GM23338 (cell line): ENCODE measurements at regions not wholly inside any gene's neighbourhood (a gene's known extent, or its start where the extent isn't known, plus 50 kb on each side); places are given as distances from the start of the nearest gene placed in this dataset.

Source experiments
- ATAC-seq: fragments of 200-7000 bp; cut with Tn5 transposase; 3 replicates; pipeline ENCODE4 v1.9.1; 2020
- DNase-seq: peaks from one replicate; pipeline ENCODE4 v3.0.0-alpha.2; 2015; ENCODE audit warnings: low spot score
- H2AFZ ChIP-seq: fragments of 200-600 bp; sonication (generic); 2 replicates; pipeline ENCODE4 v1.8.0; 2016; ENCODE audit warnings: antibody characterized with exemption, mild to moderate bottlenecking, moderate library complexity
- H3F3A ChIP-seq: fragments of 200-600 bp; sonication (generic); replicated peaks from 2 replicates; pipeline ENCODE4 v1.8.0; 2017; ENCODE audit warnings: antibody characterized with exemption, mixed run types, low read depth
- H3K27ac ChIP-seq: fragments of 200-600 bp; sonication (generic); 2 replicates; pipeline ENCODE4 v1.6.1; 2016; ENCODE audit warnings: low read depth
- H3K27me3 ChIP-seq: fragments of 200-600 bp; sonication (generic); 2 replicates; pipeline ENCODE4 v1.8.0; 2016; ENCODE audit warnings: mild to moderate bottlenecking, mixed run types, moderate library complexity; ENCODE audit not compliant: insufficient read depth
- H3K36me3 ChIP-seq: fragments of 200-600 bp; sonication (generic); 2 replicates; pipeline ENCODE4 v1.8.0; 2016; ENCODE audit warnings: mild to moderate bottlenecking; ENCODE audit not compliant: insufficient read depth
- H3K4me1 ChIP-seq: fragments of 200-600 bp; sonication (generic); 2 replicates; pipeline ENCODE4 v1.8.0; 2016; ENCODE audit warnings: mild to moderate bottlenecking, moderate library complexity; ENCODE audit not compliant: insufficient read depth
- H3K4me2 ChIP-seq: fragments of 200-600 bp; sonication (generic); 2 replicates; pipeline ENCODE4 v1.7.1; 2017; ENCODE audit warnings: mixed run types
- H3K4me3 ChIP-seq: fragments of 200-600 bp; sonication (generic); 2 replicates; pipeline ENCODE4 v1.6.1; 2016; ENCODE audit warnings: mixed run types
- H3K79me2 ChIP-seq: fragments of 200-600 bp; sonication (generic); replicated peaks from 2 replicates; pipeline ENCODE4 v1.8.0; 2017; ENCODE audit warnings: mild to moderate bottlenecking; ENCODE audit not compliant: insufficient read depth
- H3K9me2 ChIP-seq: fragments of 200-600 bp; sonication (generic); 2 replicates; pipeline ENCODE4 v1.8.0; 2017; ENCODE audit not compliant: insufficient read depth
- H4K20me1 ChIP-seq: fragments of 200-600 bp; sonication (generic); replicated peaks from 2 replicates; pipeline ENCODE4 v1.8.0; 2017; ENCODE audit warnings: mild to moderate bottlenecking; ENCODE audit not compliant: insufficient read depth
- H3K27ac Mint-ChIP-seq: 2 replicates; pipeline ENCODE4 v1.8.0; 2020; ENCODE audit warnings: inconsistent platforms, mild to moderate bottlenecking, moderate library complexity, mixed read lengths
- H3K27me3 Mint-ChIP-seq: 3 replicates; pipeline ENCODE4 v1.8.0; 2022; ENCODE audit warnings: low read depth, mild to moderate bottlenecking, moderate library complexity, mixed read lengths, inconsistent platforms; ENCODE audit not compliant: insufficient read depth, poor library complexity
- H3K36me3 Mint-ChIP-seq: 3 replicates; pipeline ENCODE4 v1.8.0; 2021; ENCODE audit warnings: low read depth, mild to moderate bottlenecking, inconsistent platforms, moderate library complexity, mixed read lengths
- H3K4me1 Mint-ChIP-seq: 3 replicates; pipeline ENCODE4 v1.8.0; 2020; ENCODE audit warnings: mild to moderate bottlenecking, inconsistent platforms, mixed read lengths
- H3K4me3 Mint-ChIP-seq: 3 replicates; pipeline ENCODE4 v1.8.0; 2021; ENCODE audit warnings: moderate library complexity, mild to moderate bottlenecking, inconsistent platforms, mixed read lengths
- H3K9me3 Mint-ChIP-seq: 3 replicates; pipeline ENCODE4 v1.8.0; 2020; ENCODE audit warnings: moderate library complexity, mild to moderate bottlenecking, inconsistent platforms, mixed read lengths
- JUNB ChIP-seq: IDR thresholded peaks from one replicate; pipeline ENCODE4 v1.6.1; 2016; ENCODE audit warnings: antibody characterized with exemption; ENCODE audit not compliant: unreplicated experiment
- NANOG ChIP-seq: IDR thresholded peaks from 2 replicates; pipeline ENCODE4 v1.6.1; 2016; ENCODE audit warnings: antibody characterized with exemption, borderline replicate concordance
- STAT1 ChIP-seq: IDR thresholded peaks from one replicate; pipeline ENCODE4 v1.6.1; 2016; ENCODE audit warnings: antibody characterized with exemption; ENCODE audit not compliant: unreplicated experiment
- ZNF114 ChIP-seq: fragments of 250-450 bp; sonication (Bioruptor Pico); IDR thresholded peaks from 2 replicates; pipeline ENCODE4 v1.5.0; 2020; ENCODE audit warnings: mild to moderate bottlenecking, moderate library complexity
- TF ChIP-seq, protein P1 (sequence below): IDR thresholded peaks from one replicate; pipeline ENCODE4 v1.6.1; 2018; ENCODE audit warnings: antibody characterized with exemption; ENCODE audit not compliant: unreplicated experiment
- TF ChIP-seq, protein P2 (sequence below), 2 experiments: fragments of 200-600 bp in 1 of 2; sonication (generic) in 1 of 2; conservative IDR thresholded peaks; 2 replicates each; pipeline versions ENCODE4 v1.5.1 to v1.6.1; 2016 to 2017; ENCODE audit warnings: antibody characterized with exemption in 2 of 2, low read depth in 2 of 2, mild to moderate bottlenecking in 2 of 2, moderate library complexity in 1 of 2
- TF ChIP-seq, protein P3 (sequence below): IDR thresholded peaks from 2 replicates; pipeline ENCODE4 v1.6.1; 2016; ENCODE audit warnings: antibody characterized with exemption
- TF ChIP-seq, protein P4 (sequence below): fragments of 250-450 bp; sonication (Bioruptor Pico); IDR thresholded peaks from 2 replicates; pipeline ENCODE4 v1.5.0; 2020; ENCODE audit warnings: mild to moderate bottlenecking, moderate library complexity

DNA sequence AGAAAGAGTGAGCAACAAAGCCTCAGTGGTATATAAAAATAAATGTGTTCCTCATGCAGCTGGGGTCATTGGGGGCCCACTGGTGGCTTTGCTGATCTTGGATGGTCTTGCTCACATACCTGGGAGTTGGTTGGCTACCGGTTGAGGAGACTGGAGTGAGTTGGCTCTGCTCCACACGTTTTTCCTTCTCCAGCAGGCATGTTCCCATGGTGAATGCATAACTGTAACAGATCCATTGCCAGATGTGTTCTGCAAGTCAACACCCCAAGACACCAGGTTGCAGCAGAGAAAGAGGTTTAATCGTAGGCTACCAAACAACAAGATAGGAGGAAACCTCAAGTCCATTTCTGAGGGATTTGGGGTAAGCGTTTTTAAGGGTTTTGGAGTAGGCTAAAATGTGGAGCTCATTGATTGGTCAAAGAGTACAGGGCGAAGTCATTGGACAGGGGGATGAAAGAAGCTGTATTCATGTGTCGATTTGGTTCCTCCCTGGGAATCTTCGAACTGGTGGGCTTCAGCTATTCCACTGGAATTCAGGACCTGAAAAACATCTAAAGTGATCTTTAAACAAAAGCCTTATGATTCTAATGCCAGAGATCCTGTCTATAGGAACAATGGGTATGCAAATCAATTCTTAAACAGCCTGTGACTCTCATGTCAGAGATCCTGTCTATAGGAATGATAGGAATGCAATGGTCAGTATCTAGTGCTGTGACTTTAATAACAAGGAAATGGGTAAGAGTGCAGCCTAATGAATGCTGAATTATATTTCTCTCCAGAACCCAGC lies 467.5 kb upstream of the C16orf82 start (continued):
- TF ChIP-seq, protein P1, sequence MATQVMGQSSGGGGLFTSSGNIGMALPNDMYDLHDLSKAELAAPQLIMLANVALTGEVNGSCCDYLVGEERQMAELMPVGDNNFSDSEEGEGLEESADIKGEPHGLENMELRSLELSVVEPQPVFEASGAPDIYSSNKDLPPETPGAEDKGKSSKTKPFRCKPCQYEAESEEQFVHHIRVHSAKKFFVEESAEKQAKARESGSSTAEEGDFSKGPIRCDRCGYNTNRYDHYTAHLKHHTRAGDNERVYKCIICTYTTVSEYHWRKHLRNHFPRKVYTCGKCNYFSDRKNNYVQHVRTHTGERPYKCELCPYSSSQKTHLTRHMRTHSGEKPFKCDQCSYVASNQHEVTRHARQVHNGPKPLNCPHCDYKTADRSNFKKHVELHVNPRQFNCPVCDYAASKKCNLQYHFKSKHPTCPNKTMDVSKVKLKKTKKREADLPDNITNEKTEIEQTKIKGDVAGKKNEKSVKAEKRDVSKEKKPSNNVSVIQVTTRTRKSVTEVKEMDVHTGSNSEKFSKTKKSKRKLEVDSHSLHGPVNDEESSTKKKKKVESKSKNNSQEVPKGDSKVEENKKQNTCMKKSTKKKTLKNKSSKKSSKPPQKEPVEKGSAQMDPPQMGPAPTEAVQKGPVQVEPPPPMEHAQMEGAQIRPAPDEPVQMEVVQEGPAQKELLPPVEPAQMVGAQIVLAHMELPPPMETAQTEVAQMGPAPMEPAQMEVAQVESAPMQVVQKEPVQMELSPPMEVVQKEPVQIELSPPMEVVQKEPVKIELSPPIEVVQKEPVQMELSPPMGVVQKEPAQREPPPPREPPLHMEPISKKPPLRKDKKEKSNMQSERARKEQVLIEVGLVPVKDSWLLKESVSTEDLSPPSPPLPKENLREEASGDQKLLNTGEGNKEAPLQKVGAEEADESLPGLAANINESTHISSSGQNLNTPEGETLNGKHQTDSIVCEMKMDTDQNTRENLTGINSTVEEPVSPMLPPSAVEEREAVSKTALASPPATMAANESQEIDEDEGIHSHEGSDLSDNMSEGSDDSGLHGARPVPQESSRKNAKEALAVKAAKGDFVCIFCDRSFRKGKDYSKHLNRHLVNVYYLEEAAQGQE, result no peak
- TF ChIP-seq, protein P2, sequence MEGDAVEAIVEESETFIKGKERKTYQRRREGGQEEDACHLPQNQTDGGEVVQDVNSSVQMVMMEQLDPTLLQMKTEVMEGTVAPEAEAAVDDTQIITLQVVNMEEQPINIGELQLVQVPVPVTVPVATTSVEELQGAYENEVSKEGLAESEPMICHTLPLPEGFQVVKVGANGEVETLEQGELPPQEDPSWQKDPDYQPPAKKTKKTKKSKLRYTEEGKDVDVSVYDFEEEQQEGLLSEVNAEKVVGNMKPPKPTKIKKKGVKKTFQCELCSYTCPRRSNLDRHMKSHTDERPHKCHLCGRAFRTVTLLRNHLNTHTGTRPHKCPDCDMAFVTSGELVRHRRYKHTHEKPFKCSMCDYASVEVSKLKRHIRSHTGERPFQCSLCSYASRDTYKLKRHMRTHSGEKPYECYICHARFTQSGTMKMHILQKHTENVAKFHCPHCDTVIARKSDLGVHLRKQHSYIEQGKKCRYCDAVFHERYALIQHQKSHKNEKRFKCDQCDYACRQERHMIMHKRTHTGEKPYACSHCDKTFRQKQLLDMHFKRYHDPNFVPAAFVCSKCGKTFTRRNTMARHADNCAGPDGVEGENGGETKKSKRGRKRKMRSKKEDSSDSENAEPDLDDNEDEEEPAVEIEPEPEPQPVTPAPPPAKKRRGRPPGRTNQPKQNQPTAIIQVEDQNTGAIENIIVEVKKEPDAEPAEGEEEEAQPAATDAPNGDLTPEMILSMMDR (conservative IDR thresholded peaks at IDR 0.05; ENCODE audit: low read depth in 2 of 2), result no peak
- TF ChIP-seq NANOG (no peak), JUNB (no peak)
- TF ChIP-seq, protein P3, sequence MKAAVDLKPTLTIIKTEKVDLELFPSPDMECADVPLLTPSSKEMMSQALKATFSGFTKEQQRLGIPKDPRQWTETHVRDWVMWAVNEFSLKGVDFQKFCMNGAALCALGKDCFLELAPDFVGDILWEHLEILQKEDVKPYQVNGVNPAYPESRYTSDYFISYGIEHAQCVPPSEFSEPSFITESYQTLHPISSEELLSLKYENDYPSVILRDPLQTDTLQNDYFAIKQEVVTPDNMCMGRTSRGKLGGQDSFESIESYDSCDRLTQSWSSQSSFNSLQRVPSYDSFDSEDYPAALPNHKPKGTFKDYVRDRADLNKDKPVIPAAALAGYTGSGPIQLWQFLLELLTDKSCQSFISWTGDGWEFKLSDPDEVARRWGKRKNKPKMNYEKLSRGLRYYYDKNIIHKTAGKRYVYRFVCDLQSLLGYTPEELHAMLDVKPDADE, result no peak

DNA sequence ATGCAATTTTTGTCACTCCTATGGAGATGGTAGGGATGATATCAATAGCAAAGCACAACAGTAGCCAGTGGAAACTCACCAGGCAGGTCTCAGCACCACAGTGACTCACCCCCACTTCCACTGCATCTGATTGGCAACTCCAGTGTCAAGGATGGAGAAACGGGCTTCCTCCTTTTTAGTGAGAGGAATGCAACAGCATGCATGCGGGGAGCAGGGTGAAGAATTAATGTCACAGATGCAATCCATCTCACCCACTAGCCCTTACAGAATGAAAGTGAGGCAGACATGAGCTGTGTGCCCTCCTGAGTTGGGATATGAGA lies 467.0 kb upstream of the C16orf82 start:
- no peaks in the 10 kb centered on the region for H3K27me3 ChIP-seq
- no peak overlapping the region for H3K27ac ChIP-seq
- peaks cover 14% of the 10 kb centered on the region for H3K4me1 Mint-ChIP-seq
- TF ChIP-seq ZNF114 (CRISPR knock-in tag) (no peak), STAT1 (no peak)
- TF ChIP-seq, protein P4, sequence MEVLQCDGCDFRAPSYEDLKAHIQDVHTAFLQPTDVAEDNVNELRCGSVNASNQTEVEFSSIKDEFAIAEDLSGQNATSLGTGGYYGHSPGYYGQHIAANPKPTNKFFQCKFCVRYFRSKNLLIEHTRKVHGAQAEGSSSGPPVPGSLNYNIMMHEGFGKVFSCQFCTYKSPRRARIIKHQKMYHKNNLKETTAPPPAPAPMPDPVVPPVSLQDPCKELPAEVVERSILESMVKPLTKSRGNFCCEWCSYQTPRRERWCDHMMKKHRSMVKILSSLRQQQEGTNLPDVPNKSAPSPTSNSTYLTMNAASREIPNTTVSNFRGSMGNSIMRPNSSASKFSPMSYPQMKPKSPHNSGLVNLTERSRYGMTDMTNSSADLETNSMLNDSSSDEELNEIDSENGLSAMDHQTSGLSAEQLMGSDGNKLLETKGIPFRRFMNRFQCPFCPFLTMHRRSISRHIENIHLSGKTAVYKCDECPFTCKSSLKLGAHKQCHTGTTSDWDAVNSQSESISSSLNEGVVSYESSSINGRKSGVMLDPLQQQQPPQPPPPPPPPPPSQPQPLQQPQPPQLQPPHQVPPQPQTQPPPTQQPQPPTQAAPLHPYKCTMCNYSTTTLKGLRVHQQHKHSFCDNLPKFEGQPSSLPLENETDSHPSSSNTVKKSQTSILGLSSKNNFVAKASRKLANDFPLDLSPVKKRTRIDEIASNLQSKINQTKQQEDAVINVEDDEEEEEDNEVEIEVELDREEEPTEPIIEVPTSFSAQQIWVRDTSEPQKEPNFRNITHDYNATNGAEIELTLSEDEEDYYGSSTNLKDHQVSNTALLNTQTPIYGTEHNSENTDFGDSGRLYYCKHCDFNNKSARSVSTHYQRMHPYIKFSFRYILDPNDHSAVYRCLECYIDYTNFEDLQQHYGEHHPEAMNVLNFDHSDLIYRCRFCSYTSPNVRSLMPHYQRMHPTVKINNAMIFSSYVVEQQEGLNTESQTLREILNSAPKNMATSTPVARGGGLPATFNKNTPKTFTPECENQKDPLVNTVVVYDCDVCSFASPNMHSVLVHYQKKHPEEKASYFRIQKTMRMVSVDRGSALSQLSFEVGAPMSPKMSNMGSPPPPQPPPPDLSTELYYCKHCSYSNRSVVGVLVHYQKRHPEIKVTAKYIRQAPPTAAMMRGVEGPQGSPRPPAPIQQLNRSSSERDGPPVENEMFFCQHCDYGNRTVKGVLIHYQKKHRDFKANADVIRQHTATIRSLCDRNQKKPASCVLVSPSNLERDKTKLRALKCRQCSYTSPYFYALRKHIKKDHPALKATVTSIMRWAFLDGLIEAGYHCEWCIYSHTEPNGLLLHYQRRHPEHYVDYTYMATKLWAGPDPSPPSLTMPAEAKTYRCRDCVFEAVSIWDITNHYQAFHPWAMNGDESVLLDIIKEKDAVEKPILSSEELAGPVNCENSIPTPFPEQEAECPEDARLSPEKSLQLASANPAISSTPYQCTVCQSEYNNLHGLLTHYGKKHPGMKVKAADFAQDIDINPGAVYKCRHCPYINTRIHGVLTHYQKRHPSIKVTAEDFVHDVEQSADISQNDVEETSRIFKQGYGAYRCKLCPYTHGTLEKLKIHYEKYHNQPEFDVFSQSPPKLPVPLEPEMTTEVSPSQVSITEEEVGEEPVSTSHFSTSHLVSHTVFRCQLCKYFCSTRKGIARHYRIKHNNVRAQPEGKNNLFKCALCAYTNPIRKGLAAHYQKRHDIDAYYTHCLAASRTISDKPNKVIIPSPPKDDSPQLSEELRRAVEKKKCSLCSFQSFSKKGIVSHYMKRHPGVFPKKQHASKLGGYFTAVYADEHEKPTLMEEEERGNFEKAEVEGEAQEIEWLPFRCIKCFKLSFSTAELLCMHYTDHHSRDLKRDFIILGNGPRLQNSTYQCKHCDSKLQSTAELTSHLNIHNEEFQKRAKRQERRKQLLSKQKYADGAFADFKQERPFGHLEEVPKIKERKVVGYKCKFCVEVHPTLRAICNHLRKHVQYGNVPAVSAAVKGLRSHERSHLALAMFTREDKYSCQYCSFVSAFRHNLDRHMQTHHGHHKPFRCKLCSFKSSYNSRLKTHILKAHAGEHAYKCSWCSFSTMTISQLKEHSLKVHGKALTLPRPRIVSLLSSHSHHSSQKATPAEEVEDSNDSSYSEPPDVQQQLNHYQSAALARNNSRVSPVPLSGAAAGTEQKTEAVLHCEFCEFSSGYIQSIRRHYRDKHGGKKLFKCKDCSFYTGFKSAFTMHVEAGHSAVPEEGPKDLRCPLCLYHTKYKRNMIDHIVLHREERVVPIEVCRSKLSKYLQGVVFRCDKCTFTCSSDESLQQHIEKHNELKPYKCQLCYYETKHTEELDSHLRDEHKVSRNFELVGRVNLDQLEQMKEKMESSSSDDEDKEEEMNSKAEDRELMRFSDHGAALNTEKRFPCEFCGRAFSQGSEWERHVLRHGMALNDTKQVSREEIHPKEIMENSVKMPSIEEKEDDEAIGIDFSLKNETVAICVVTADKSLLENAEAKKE (CRISPR knock-in tag), result no peak
- peaks cover 11% of the 10 kb centered on the region for H3K36me3 Mint-ChIP-seq
- H3K9me2 ChIP-seq, result peaks cover 8% of the 10 kb centered on the region
- ATAC-seq (peak; percentile 44), DNase-seq (no peak)
- H3K36me3 ChIP-seq, result no peaks in the 10 kb centered on the region; the same call in 1 of the 2 replicates
- H3K4me3 Mint-ChIP-seq, result no peak overlapping the region
- no peaks in the 10 kb centered on the region for H4K20me1 ChIP-seq
- H3K9me3 Mint-ChIP-seq, result peaks cover 78% of the 10 kb centered on the region
- no peak overlapping the region for H2AFZ ChIP-seq
- H3K27ac Mint-ChIP-seq, result 0 out of 2 replicates have a peak overlapping the region, but pooled peaks have one; percentile 43
- H3K4me3 ChIP-seq, result no peak overlapping the region
- peaks cover 2% of the 10 kb centered on the region for H3K27me3 Mint-ChIP-seq
- H3F3A ChIP-seq, result no peaks in the 10 kb centered on the region
- H3K79me2 ChIP-seq, result no peaks in the 10 kb centered on the region
- peaks cover 9% of the 10 kb centered on the region; the same call in 1 of the 2 replicates for H3K4me1 ChIP-seq
- no peak overlapping the region for H3K4me2 ChIP-seq
